GM18511 (cell line): ENCODE measurements at regions not wholly inside any gene's neighbourhood (a gene's known extent, or its start where the extent isn't known, plus 50 kb on each side); places are given as distances from the start of the nearest gene placed in this dataset.

ENCODE experiments used
- ATAC-seq: cut with Tn5 transposase; IDR thresholded peaks from one replicate; pipeline ENCODE4 v1.9.1; 2021; ENCODE audit warnings: mild to moderate bottlenecking, moderate library complexity; ENCODE audit not compliant: unreplicated experiment

DNA sequence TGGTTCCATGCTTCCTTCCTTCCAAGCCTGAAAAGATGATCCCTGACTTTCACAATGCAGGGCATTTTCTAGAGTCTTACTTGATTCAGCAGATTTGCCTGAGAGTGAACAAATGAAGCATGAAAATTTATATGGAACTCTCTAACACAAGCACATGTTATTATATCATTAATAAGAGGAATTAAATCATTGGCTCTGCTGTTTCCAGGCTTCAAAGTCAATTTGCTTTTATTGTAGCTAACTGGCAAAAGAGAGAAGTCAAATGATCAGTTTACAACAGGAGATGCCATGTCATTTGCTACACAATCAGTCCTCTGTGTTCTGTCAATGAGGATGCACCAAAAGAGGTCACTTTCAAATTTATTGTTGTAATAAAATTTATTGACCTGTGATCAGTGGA lies 101.5 kb upstream of the UGT8 start:
- ATAC-seq: no peak

- no peak for ATAC-seq
Observed at GRCh38 chr4:114509340-114509739, 89.3 kb upstream of the UGT8 start.

GRCh38 chr4:114512595-114513295 lies 85.9 kb upstream of the UGT8 start:
- no peak for ATAC-seq

- ATAC-seq: no peak
Observed at GRCh38 chr4:114519368-114519767, 79.2 kb upstream of the UGT8 start.

- no peak for ATAC-seq
Observed at GRCh38 chr4:114527170-114527569, 71.4 kb upstream of the UGT8 start.

DNA sequence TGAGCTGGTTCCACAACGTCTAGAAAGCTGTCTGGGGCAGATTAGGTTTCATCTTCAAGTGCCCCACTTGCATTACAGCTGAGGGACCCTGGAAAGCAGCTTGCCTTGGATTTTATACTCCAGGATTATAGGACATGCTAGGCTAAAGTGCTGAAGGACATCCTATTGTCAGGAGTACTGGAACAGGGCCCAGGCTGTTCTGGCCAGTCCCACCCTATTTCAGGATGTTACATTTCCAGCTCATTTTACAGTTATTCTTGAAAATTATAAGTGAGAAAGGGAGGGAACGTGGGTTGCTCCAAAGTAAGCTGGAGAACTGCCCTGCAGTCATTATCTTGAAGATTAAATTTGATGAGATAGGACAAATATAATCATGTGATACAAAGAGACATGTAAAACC lies 71.0 kb upstream of the UGT8 start:
- no peak for ATAC-seq

DNA sequence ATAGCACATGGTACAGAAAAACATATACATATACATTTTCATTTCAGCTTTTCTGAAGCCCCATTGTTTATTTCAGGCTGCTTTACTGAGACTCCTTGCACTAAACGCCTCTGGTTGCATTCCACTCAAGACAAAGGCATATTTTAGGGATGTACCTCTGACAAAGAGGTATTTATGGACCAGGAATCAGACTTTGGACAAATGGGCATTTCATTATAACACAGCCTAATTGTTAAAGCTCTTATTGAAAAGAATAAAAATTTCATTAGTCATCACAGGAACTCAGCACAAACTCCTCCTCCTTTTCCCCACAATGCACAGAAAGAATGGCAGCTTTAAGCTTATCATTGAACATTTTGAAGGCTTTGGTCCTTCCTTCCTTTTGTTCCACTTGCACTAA lies 62.9 kb upstream of the UGT8 start:
- no peak for ATAC-seq

- no peak for ATAC-seq
Observed at GRCh38 chr4:114537352-114537751, 61.3 kb upstream of the UGT8 start.

DNA sequence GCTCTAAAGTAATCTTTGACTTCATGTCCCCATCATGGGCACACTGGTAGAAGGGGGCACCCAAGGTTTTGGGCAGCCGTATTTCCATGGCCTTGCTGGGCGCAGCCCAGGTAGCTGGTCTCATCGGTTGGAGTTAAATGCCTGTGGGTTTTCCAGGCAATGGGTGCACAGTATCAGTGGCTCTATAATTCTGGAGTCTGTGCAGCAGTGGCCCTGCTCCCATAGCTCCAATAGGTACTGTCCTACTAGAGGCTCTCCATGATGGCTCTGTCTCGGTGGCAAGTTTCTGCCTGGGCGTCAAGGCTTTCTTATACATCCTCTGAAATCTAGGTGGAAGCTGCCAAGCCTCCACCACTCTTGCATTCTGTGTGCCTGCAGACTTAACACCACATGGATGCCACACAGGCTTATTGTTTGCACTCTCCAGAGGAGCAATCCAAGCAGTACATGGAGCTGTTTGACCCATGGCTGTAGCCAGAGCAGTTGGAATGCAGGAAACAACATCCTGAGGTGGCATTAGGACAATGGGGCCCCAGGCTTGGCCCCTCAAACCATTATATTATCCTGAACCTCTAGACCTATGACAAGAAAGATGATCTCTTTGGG lies 60.5 kb upstream of the UGT8 start:
- ATAC-seq: no peak

- no peak for ATAC-seq
Observed at GRCh38 chr4:114539985-114540384, 58.6 kb upstream of the UGT8 start.

DNA sequence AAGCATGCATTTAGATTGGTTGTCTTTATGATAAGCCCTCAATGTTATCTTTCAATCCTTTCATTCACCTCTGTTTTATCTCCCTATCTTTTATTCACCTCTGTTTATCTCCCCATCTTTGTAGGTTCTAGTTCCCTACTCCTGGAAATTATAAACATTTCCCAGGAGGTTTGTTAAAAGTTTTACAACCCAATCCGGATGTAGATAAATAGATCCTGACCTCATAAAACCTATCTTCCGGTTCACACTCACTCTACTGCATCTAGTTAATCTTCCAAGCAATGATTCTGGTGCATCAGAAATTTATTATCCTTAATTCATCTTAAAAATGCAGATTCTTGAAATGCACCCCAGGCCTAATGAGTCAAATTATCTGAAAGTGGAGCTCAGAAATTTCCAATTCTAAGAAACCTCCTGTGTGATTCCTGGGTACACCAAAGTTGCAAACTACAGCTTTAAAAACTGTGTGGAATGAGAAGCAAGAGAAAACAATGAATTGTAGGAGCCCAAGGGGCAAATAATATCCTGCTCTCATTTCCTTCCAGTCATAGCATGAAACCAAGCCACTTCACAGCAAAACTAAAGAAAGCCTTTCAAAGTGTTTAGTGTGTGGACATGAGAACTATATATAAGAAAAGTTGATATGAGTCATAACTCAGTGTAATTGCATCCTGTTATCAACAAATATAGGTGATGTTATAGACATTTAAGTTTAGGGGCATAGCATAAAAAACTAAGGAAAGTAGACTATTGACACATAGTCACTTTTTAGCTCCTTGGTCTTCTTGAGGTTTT lies 51.1 kb upstream of the UGT8 start:
- ATAC-seq: no peak
